ENCODE measurements at regions not wholly inside any gene's neighbourhood (a gene's known extent, or its start where the extent isn't known, plus 50 kb on each side); places are given as distances from the start of the nearest gene placed in this dataset.
A peak's percentile ranks its signal among the peaks of the same experiment; 100 is the strongest.
"Not testable (repeated sequence)": the region's sequence is repeated elsewhere in the genome, so short reads cannot be mapped to it uniquely, and the experiment has no call there.

GRCh38 chrX:130467936-130468335, 66.1 kb downstream of the RBMX2 start:
- DNase-seq: no peak

- no peak for DNase-seq
These were observed 66.7 kb downstream of the RBMX2 start for GRCh38 chrX:130468395-130468923.

GRCh38 chrX:130482871-130483270, 81.1 kb downstream of the RBMX2 start:
- no peak for DNase-seq

- DNase-seq: no peak
These were observed 84.1 kb downstream of the RBMX2 start for GRCh38 chrX:130485870-130486269.

GRCh38 chrX:130495502-130495901, 93.7 kb downstream of the RBMX2 start:
- DNase-seq: not testable (repeated sequence)

GRCh38 chrX:130497531-130497930, 95.7 kb downstream of the RBMX2 start:
- DNase-seq: no peak

- DNase-seq: no peak
These were observed 97.0 kb downstream of the RBMX2 start for GRCh38 chrX:130498653-130499274.

- DNase-seq: no peak
These were observed 100.3 kb downstream of the RBMX2 start for GRCh38 chrX:130502016-130502570.

- DNase-seq: no peak
These were observed 102.2 kb downstream of the RBMX2 start for GRCh38 chrX:130504019-130504418.

GRCh38 chrX:130507015-130507414, 105.2 kb downstream of the RBMX2 start:
- no peak for DNase-seq

GRCh38 chrX:130512534-130512933, 110.7 kb downstream of the RBMX2 start:
- not testable (repeated sequence) for DNase-seq

- DNase-seq: no peak
These were observed 114.3 kb downstream of the RBMX2 start for GRCh38 chrX:130516123-130516522.

GRCh38 chrX:130523460-130524394, 121.9 kb downstream of the RBMX2 start:
- DNase-seq: no peak

- DNase-seq: no peak
These were observed 122.8 kb downstream of the RBMX2 start for GRCh38 chrX:130524476-130525194.

- no peak for DNase-seq
These were observed 127.7 kb downstream of the RBMX2 start for GRCh38 chrX:130529531-130529930.

GRCh38 chrX:130531066-130531465, 129.3 kb downstream of the RBMX2 start:
- no peak for DNase-seq

GRCh38 chrX:130539721-130540321, 138.0 kb downstream of the RBMX2 start:
- DNase-seq: peak; percentile 60

- DNase-seq: no peak
These were observed 142.0 kb downstream of the RBMX2 start for GRCh38 chrX:130543603-130544325.

GRCh38 chrX:130545796-130546195, 144.0 kb downstream of the RBMX2 start:
- no peak for DNase-seq

GRCh38 chrX:130549382-130549781, 147.6 kb downstream of the RBMX2 start:
- not testable (repeated sequence) for DNase-seq

GRCh38 chrX:130550351-130550750, 148.6 kb downstream of the RBMX2 start:
- no peak for DNase-seq
